GM04503 (cell line): ENCODE measurements at regions not wholly inside any gene's neighbourhood (a gene's known extent, or its start where the extent isn't known, plus 50 kb on each side); places are given as distances from the start of the nearest gene placed in this dataset.
"Not testable (repeated sequence)": the region's sequence is repeated elsewhere in the genome, so short reads cannot be mapped to it uniquely, and the experiment has no call there.

Source experiments
- DNase-seq: peaks from one replicate; pipeline ENCODE4 v3.0.0-alpha.2; 2012; ENCODE audit warnings: low read depth

- DNase-seq, result no peak
Observed at GRCh38 chrX:110965409-110966090, 130.4 kb upstream of the PAK3 start.

DNA sequence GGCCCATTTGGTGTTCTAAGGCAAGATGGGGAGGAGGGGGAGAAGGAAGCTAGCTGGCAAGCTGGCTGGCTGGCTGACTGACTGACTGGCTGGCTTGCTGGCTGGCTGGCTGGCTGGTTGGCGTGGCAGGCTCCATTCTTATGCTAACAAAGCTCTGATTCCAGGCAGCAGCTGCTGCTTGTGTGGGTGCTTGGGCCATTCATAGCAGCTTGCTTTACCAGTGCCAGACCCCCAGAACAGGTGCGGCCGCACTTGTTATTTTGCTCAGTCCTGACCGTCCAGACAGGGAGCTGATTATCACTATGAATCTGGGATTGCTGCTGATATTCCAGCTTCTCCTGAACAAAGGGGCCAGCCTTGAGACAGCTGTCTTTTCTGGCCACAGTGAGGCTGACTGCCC lies 131.2 kb upstream of the PAK3 start:
- DNase-seq, result no peak

GRCh38 chrX:110962451-110962850 lies 133.5 kb upstream of the PAK3 start:
- DNase-seq, result no peak

DNA sequence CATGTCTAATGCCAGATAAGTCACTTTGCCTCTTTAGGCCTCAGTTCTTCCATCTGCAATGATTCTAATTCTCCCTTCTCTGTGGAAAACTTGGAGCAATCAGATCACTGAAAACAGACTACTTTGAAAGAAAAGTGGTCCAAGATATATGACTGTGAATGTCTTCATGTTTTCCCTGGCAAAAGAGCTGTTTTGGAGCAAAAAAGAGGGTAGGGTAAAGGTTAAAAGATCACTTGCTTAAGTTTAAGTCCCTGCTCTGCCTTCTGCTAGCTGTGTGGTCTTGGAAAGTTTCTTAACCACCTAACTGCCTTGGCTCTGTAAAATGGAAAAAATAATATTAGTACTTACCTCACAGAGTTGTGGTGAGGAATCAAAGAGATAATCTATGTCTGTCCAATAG lies 140.3 kb upstream of the PAK3 start:
- no peak for DNase-seq

DNA sequence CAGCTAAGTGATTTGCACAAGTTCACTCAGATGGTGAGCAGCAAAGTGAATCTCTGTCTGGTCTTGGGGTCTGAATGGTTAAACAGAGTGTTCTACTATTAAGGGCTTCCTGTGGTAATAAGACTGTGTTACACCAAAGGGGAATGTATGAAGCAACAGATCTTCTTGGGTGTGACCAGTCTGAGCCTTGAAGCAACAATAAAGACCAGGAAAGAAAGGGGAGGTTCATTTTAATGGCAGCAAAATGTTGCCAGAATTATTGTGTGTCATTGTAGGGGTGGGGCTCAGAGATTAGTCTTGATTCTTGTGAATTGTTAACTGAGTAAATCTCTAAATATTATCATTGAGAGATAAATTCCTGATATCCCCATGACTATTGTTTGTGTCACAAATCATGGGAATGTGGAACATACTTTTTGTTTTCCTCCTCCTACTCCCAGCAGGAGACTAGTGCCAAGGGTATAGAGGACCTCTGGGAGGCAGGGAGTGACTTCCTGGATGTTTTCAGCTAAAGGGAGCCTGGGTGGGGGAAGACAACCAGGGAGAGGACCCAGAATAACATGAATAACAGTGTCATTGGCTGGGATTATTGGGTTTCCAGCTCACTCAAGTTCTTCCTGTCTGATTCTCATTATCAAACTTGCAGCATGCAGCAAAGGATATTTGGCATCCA lies 141.4 kb upstream of the PAK3 start:
- DNase-seq, result no peak

DNA sequence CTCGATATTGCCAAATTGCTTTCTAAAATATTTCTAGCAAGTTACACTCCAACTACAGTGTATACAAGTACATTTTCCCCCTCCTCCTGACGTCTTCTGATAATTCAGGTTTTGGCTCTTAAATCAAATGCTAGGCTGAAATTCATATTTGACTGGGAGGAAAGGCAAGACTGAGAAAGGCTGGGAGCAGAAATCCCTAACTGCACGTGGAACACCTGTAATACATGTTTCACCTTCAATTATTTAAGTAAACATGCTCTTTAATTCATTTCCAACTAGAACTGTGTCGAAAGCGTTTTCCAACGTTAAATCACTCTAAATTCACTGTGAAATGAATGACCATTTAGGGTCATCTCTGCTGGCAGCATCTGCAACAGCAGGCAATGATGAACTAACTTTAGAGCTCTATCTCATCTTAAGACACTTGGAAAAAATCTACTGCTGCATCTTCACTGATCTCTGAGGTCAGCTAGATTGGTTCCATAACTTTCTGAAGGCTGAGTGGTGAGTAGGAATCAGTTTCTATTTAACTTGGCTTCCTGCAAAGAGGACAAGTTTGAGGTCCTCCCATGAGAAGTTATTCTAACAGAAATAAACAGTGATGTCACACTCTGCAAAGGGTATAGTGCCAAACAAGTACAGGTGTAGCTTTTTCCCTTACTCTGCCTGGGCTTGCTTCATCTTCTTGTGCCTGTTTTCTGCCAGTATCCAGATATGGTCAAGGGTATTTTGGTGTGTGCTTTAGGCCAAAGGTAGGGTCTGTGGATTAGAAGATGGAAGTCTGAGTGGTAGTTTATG lies 144.3 kb upstream of the PAK3 start:
- no peak for DNase-seq

GRCh38 chrX:110944751-110945675 lies 149.4 kb upstream of the CHRDL1 start:
- no peak for DNase-seq

DNA sequence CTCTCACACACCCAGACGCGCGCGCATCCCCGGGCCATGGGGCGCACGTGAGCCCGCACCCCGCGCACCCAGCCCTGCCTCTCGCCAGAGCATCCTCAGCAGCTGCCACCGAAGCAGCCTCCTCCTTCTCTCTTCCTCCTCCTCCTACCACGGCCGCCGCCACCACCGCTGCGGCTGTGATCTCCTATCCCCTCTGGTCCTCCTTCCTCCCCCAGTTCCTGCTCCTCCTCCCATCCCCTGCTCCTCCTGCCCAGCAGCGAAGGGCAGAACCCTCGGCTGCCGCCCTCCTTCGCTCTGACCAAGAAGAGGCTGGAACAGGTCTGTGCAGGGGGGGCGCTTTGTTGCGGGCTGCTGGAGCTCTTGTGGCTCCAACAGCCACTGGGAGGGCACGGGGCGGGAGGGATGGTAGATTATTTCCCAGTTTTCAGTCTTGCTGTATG lies 148.7 kb upstream of the CHRDL1 start:
- no peak for DNase-seq

GRCh38 chrX:110941906-110942305 lies 146.3 kb upstream of the CHRDL1 start:
- DNase-seq, result no peak

GRCh38 chrX:110938977-110939732 lies 143.5 kb upstream of the CHRDL1 start:
- no peak for DNase-seq

GRCh38 chrX:110924871-110925270 lies 129.3 kb upstream of the CHRDL1 start:
- DNase-seq, result no peak

- no peak for DNase-seq
Observed at GRCh38 chrX:110920991-110921390, 125.4 kb upstream of the CHRDL1 start.

GRCh38 chrX:110915570-110915969 lies 120.0 kb upstream of the CHRDL1 start:
- DNase-seq, result no peak

DNA sequence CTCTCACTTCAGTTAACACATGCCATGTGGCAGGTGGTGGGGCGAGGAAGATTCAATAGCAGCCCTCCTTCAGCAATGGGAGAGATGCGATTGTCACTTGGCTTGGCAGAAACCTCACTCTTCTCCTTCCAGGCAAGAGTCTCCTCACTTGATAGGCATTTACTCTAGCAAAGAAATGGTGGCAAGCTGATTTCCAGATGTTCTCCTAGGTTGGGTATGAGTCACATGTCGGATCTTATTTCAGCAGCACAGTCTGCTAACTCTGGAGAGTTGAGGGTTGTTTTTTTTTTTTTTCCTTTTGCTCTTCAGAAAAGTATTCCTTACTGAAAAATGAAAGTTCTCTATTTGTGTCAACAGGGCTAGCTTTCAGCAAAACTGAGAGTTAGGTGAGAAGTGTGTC lies 119.5 kb upstream of the CHRDL1 start:
- DNase-seq, result peak; percentile 35

GRCh38 chrX:110914281-110914680 lies 118.7 kb upstream of the CHRDL1 start:
- no peak for DNase-seq

- DNase-seq, result not testable (repeated sequence)
Observed at GRCh38 chrX:110904747-110905146, 109.1 kb upstream of the CHRDL1 start.

GRCh38 chrX:110881971-110882370 lies 86.4 kb upstream of the CHRDL1 start:
- no peak for DNase-seq

- no peak for DNase-seq
Observed at GRCh38 chrX:110877326-110877725, 81.7 kb upstream of the CHRDL1 start.

DNA sequence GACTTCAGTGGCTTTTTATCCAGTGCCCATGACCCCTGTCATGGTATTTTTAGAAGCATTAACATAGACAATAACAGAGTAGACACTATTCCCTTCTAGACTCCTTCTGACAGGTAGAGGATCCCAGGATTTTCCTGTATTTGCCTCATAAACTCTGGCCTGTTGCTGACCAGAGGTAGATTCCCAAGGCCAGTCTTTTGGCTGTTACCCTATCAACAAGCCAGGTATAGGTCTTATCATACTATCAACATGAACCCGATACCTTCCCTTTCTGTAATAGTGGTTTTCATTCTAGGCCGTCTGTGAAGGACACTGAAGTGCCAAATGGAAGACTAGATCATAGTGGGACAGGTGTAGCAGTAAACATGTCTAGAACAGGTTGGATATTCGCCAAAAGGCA lies 76.2 kb upstream of the CHRDL1 start:
- DNase-seq, result no peak

- no peak for DNase-seq
Observed at GRCh38 chrX:110866421-110866820, 70.8 kb upstream of the CHRDL1 start.

- DNase-seq, result no peak
Observed at GRCh38 chrX:110863883-110864282, 68.3 kb upstream of the CHRDL1 start.
